ENCODE measurements at regions not wholly inside any gene's neighbourhood (a gene's known extent, or its start where the extent isn't known, plus 50 kb on each side); places are given as distances from the start of the nearest gene placed in this dataset.
"Not testable (repeated sequence)": the region's sequence is repeated elsewhere in the genome, so short reads cannot be mapped to it uniquely, and the experiment has no call there.

DNA sequence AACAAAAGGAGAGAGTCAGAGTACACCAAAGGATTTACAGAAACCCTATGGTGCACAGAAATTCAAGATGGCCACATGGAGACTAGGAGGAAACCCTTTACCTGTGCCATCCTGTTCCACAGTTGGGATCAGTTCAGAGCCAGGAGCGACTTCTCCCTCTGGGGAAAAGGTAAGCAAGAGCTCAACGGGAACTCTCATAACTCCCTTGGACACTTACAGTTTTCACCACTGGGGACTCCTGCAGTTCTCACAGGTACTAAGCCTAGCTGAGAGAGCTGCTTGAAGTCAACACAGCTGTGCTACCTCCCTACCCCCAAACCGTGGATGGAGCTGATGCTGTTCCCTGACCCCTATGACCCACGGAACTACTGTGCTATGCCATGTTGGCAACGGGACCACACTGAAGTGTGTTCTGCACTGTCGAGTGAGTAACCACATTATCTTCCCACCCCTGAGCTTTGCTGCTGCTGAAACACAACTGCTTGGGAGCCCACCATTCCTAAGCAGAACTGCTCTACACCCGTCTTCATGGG is 606.8 kb downstream of the GBE1 start:
- Mint-ChIP-seq H3K27ac (no peak overlapping the region), H3K27me3 (no peaks in the 10 kb centered on the region), H3K9me3 (peaks cover 25% of the 10 kb centered on the region), H3K4me1 (no peaks in the 10 kb centered on the region), H3K4me3 (no peak overlapping the region), H3K36me3 (no peaks in the 10 kb centered on the region)
- no peak for DNase-seq
- CTCF ChIA-PET: no interaction called here

DNA sequence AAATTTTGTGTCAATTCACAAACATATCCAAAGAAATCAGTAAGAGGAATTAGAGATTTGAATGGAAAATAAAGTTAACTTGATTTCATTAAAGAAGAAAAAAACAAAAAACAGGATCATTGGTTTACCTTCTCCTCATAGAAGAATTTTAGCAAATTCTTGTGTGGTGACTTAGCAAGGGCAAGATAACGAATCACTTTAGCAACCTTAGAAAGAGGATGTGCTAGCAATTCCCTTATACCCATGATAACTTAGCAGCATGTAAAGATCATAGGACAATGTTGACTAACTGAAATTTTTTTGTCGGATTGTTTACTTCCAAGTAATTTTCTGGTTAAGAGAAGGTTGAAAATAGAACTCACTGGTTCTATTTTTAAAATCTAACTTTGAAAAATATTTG is 609.3 kb downstream of the GBE1 start:
- peaks cover 18% of the 10 kb centered on the region for H3K9me3 Mint-ChIP-seq
- no peak overlapping the region for H3K4me3 Mint-ChIP-seq
- H3K27me3 Mint-ChIP-seq: no peaks in the 10 kb centered on the region
- CTCF ChIA-PET: no interaction called here
- no peak for DNase-seq
- H3K27ac Mint-ChIP-seq: no peak overlapping the region
- H3K36me3 Mint-ChIP-seq: no peaks in the 10 kb centered on the region
- no peaks in the 10 kb centered on the region for H3K4me1 Mint-ChIP-seq

DNA sequence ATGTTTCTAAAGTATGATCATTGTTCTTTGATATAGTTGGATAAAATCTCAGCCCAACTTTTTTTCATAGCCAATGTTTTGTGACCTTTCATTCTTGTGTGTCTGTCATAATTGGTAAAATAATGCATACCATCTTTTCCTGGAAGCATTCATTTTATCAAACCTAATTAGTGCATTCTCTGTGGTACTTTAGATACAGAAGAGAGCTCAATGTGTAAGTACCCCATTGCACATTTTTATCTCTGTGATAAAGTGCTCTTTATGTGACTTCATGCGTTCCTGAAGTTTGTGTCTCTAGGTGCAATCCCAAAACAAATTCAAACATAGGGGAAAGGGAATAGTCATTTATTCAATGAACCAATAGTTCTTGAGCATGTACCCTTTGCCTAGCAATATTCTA is 628.5 kb downstream of the GBE1 start:
- H3K9me3 Mint-ChIP-seq: peaks cover 9% of the 10 kb centered on the region
- H3K27me3 Mint-ChIP-seq: no peaks in the 10 kb centered on the region
- CTCF ChIA-PET: no interaction called here
- no peaks in the 10 kb centered on the region for H3K36me3 Mint-ChIP-seq
- H3K4me1 Mint-ChIP-seq: no peaks in the 10 kb centered on the region
- no peak overlapping the region for H3K4me3 Mint-ChIP-seq
- H3K27ac Mint-ChIP-seq: no peak overlapping the region
- DNase-seq: no peak

DNA sequence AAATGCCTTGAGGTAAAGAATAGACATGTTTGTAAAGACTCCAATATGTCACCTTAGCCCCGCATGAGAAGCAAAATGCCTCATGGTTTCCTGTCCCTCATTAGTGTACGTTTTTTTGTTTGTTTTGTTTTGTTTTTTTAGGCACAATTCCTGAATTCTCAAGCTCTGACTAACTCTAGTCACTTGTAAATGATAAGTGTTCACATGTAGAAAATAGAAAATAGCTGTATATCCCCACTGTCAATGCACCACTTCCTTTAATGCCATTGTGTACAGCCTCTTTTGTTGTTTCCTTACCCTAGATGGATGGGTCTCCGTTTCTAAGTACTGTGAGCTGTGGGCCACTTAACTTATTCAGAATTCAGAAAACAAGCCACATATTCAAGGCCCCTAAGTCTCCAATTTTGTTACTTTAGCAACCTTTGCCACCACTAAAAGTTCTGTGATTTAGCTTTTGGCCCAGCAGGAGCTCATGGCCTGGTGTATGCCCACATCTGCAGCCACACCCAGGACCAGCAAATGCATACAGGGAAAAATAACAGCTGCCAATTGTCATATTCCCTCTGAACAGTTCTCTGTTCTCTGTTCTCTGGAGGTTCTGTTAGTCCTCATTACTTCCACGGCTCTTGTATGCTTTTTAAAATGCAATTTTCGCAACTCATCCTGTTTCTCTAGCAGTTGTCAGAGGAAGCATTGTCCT is 655.5 kb downstream of the GBE1 start:
- no peaks in the 10 kb centered on the region for H3K4me1 Mint-ChIP-seq
- no peaks in the 10 kb centered on the region for H3K36me3 Mint-ChIP-seq
- no peak overlapping the region for H3K27ac Mint-ChIP-seq
- H3K9me3 Mint-ChIP-seq: peaks cover 8% of the 10 kb centered on the region
- DNase-seq: no peak
- CTCF ChIA-PET: no interaction called here
- no peaks in the 10 kb centered on the region for H3K27me3 Mint-ChIP-seq
- H3K4me3 Mint-ChIP-seq: no peak overlapping the region

DNA sequence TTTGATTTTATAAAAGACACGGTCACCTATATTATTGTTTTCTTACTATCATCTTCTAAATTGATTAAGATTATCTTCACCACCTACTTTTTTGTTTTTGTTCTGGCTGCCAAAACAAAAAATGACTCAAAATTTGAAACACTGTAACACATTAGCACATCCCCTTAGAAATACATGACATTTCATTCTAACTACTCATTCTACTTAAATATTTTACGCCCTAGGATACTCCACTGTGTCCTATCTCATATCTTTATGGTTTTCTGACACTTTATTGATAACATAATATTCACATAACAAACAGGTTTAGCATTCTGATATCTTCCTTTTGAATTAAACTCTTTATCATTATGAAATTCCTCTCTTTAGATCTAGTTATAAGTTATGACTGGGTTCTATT is 656.2 kb downstream of the GBE1 start:
- Mint-ChIP-seq H3K4me3 (no peak overlapping the region), H3K4me1 (no peaks in the 10 kb centered on the region), H3K27ac (no peak overlapping the region), H3K36me3 (no peaks in the 10 kb centered on the region), H3K27me3 (no peaks in the 10 kb centered on the region), H3K9me3 (peaks cover 8% of the 10 kb centered on the region)
- no peak for DNase-seq
- CTCF ChIA-PET: no interaction called here

DNA sequence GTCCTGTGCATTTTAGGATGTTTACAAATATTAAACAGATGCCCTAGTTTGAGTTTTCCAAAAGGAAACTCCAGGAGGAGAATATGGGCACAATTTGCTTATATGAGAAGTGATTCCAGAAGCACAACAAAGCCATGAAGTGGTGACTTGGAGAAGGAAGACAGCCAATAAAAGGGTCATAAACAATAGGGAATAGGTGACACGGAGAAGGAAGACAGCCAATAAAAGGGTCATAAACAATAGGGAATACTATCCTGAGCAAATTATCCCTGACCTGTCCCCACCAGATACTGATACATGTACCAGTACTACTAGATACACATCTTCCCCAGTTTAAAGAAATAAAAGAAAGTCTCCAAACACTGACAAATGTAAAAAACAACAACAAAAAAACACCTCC is 663.6 kb downstream of the GBE1 start:
- DNase-seq: no peak
- H3K27ac Mint-ChIP-seq: no peak overlapping the region
- CTCF ChIA-PET: no interaction called here
- H3K4me3 Mint-ChIP-seq: no peak overlapping the region
- H3K4me1 Mint-ChIP-seq: no peaks in the 10 kb centered on the region
- H3K36me3 Mint-ChIP-seq: no peaks in the 10 kb centered on the region
- H3K9me3 Mint-ChIP-seq: peaks cover 6% of the 10 kb centered on the region
- H3K27me3 Mint-ChIP-seq: no peaks in the 10 kb centered on the region

DNA sequence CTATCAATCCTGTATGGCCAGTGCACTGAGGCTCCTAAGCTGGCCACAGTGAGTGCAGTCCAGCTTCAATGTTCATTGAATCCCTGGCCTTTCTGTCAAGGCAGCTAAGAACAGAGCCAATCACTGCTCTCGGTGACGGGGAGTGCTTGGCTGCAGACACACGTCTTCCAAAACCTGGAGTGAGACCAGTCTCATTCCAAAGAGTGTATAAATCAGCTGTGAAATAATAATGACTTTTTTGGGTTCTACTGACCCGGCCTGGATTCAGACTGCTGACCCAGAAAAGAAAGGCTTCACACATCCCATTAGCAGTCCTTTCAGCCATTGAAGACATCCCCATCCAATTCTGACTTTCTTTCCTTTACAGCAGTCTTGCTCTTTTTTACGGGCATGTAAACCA is 665.5 kb downstream of the GBE1 start:
- no peak for DNase-seq
- Mint-ChIP-seq H3K4me3 (no peak overlapping the region), H3K4me1 (no peaks in the 10 kb centered on the region), H3K27ac (no peak overlapping the region), H3K36me3 (no peaks in the 10 kb centered on the region), H3K9me3 (peaks cover 4% of the 10 kb centered on the region), H3K27me3 (no peaks in the 10 kb centered on the region)
- CTCF ChIA-PET: no interaction called here

DNA sequence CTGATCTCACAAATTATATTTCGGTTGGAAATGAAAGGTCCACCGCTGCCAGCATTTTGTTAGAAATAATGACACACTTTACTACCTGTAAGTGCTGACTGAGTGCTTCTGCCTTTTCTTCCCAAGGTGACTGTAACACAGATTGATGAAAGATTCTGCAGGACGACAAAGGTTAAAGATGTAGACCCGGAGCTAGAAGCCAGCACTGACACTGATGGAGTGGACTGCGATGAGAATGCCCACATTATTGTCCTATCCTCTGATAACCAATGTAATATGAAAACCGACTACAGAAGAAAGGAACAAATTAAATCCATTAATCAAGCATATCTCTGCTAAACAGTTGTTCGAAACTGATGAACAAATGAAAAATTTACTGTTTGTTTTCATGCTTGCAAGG is 666.5 kb downstream of the GBE1 start:
- H3K27me3 Mint-ChIP-seq: no peaks in the 10 kb centered on the region
- H3K36me3 Mint-ChIP-seq: no peaks in the 10 kb centered on the region
- H3K4me1 Mint-ChIP-seq: no peaks in the 10 kb centered on the region
- H3K9me3 Mint-ChIP-seq: peaks cover 4% of the 10 kb centered on the region
- no peak for DNase-seq
- no peak overlapping the region for H3K27ac Mint-ChIP-seq
- H3K4me3 Mint-ChIP-seq: no peak overlapping the region
- CTCF ChIA-PET: no interaction called here

DNA sequence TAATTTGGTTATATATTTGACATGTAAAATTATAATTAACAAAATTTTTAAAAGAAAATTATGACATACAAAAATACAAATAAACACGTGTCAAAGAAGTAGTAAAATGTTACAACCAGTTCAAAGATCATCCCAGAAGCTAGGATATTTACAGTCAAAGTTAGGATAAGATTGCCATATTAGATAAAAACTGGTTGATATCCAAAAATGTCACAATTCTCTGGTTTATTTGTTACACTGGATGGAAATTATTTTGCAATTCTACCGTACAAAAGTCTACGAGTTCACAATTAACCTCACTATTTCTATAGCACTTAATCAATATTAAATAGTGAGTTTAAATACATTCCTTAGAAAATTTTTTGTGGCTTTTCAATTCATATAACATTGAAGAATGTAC is 673.8 kb downstream of the GBE1 start:
- no peaks in the 10 kb centered on the region for H3K27me3 Mint-ChIP-seq
- DNase-seq: no peak
- H3K36me3 Mint-ChIP-seq: no peaks in the 10 kb centered on the region
- H3K4me3 Mint-ChIP-seq: no peak overlapping the region
- no peaks in the 10 kb centered on the region for H3K9me3 Mint-ChIP-seq
- CTCF ChIA-PET: no interaction called here
- H3K4me1 Mint-ChIP-seq: no peaks in the 10 kb centered on the region
- H3K27ac Mint-ChIP-seq: no peak overlapping the region

DNA sequence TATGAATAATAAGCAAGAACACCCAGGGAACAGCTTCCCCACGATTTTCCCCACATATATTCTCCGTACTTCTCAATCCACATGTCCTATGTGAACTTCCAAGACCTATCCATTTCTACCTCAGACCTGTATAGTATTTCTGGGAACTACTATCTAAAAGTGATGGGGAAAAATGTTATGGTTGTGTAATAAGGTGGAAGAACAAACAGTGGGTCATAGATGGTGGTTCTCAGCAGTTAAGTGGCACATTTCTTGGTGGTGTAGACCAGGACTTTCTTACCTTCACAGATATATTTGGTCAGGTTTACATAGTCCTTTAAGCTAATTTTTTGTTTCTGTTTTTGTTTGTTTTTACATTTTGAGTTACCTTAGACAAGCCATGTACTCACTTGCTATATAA is 675.1 kb downstream of the GBE1 start:
- no peak for DNase-seq
- CTCF ChIA-PET: no interaction called here
- Mint-ChIP-seq H3K4me3 (no peak overlapping the region), H3K4me1 (no peaks in the 10 kb centered on the region), H3K27ac (no peak overlapping the region), H3K27me3 (no peaks in the 10 kb centered on the region), H3K9me3 (peaks cover 4% of the 10 kb centered on the region), H3K36me3 (no peaks in the 10 kb centered on the region)

DNA sequence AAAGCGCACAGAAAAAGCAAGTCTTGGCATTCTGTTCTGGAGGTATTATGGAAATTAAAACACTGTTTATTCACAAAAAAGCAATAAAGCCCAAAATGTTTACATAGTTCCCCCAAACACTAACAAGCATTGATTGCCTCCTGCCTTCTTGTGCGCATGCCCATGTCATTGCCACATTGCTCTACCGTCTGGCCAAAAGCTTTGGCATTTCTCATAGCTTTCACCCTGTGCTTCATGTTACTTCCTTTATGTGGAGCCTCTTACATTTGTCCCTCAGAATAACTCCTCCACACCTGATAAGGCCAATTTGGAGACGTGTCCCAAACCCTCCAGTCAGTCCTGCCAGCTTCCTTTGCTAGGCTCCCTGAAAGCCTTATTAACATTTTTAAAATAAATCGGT is 680.8 kb downstream of the GBE1 start:
- H3K27me3 Mint-ChIP-seq: no peaks in the 10 kb centered on the region
- H3K4me1 Mint-ChIP-seq: no peaks in the 10 kb centered on the region

DNA sequence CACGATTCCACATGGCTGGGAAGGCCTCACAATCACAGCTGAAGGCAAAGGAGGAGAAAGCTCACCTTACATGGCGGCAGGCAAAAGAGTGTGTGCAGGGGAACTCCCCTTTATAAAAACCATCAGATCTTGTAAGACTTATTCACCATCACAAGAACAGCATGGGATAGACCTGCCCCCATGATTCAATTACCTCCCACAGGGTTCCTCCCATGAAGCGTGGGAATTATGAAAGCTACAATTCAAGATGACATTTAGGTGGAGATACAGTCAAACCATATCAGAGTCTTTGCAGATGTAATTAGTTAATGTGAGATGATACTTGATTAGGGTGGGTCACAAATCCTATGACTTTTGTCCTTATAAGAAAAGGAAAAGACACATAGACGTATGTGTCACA is 688.9 kb downstream of the GBE1 start:
- Mint-ChIP-seq H3K27ac (no peak overlapping the region), H3K36me3 (no peaks in the 10 kb centered on the region), H3K27me3 (no peaks in the 10 kb centered on the region), H3K4me3 (no peak overlapping the region), H3K9me3 (peaks cover 2% of the 10 kb centered on the region), H3K4me1 (no peaks in the 10 kb centered on the region)
- DNase-seq: no peak
- CTCF ChIA-PET: no interaction called here

More for the DNA sequence above, 680.8 kb downstream of the GBE1 start:
- CTCF ChIA-PET: no interaction called here
- Mint-ChIP-seq H3K4me3 (no peak overlapping the region), H3K36me3 (no peaks in the 10 kb centered on the region), H3K27ac (no peak overlapping the region), H3K9me3 (peaks cover 10% of the 10 kb centered on the region)
- no peak for DNase-seq

DNA sequence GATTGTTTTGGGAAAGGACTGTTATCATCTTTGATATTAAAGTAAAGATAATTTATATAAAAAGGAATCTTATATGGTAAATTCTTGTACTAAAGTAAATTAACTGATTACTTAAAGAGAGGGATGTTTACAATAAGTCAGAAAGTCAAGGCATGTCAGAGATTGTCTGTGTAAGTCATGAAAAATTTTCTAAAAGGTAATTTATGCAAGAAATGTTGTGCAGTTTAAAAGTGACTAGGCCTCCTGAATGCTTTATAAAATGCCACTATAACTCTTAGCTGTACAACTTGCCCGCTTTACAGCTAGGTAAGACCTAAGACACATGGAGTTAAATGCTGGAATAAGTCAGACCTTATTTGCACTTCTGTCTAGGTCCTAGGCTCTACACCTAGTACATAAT is 692.9 kb downstream of the GBE1 start:
- Mint-ChIP-seq H3K36me3 (no peaks in the 10 kb centered on the region), H3K27ac (no peak overlapping the region), H3K27me3 (no peaks in the 10 kb centered on the region), H3K4me3 (no peak overlapping the region), H3K4me1 (no peaks in the 10 kb centered on the region), H3K9me3 (peaks cover 12% of the 10 kb centered on the region)
- CTCF ChIA-PET: no interaction called here
- no peak for DNase-seq

DNA sequence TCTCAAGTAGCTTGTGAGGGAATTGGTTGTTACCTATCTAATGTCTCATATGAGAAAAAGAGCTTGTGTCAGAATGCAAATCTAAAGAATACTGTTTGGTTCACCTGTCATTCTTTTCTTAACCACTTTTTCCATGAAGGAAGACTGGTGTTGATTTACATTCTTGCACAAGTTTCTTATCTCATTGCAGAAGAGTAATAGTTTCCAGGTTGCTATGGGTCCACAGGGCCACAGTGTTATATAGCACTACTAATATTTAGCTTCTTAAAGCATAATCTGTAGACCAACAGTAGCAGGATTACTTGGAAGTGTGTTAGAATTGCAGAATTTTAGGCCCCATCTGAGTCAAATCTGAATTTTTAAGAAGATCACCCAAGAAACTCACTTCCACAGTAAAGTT is 697.5 kb downstream of the GBE1 start:
- Mint-ChIP-seq H3K27me3 (no peaks in the 10 kb centered on the region), H3K27ac (no peak overlapping the region), H3K4me1 (no peaks in the 10 kb centered on the region), H3K9me3 (peaks cover 12% of the 10 kb centered on the region), H3K36me3 (no peaks in the 10 kb centered on the region), H3K4me3 (no peak overlapping the region)
- CTCF ChIA-PET: no interaction called here
- no peak for DNase-seq

DNA sequence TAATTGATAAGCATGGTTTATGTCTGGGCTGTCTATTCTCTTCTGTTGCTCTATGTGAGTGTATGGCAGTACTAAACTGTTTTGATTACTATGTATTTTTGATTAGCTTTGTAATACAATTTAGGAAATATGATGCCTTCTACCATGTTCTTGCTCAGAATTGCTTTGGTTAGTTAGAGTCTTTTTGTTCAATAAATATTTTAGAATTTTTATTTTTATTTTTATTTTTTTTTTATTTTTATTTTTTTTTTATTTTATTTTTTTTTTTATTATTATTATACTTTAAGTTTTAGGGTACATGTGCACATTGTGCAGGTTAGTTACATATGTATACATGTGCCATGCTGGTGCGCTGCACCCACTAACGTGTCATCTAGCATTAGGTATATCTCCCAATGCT is 710.3 kb downstream of the GBE1 start:
- H3K27me3 Mint-ChIP-seq: not testable (repeated sequence)

More for the DNA sequence above, 710.3 kb downstream of the GBE1 start:
- H3K36me3 Mint-ChIP-seq, H3K9me3 Mint-ChIP-seq, DNase-seq, H3K4me3 Mint-ChIP-seq, H3K27ac Mint-ChIP-seq, H3K4me1 Mint-ChIP-seq, CTCF ChIA-PET: not testable (repeated sequence)

Measured in activated naive CD4-positive, alpha-beta T cell treated with anti-CD3 and anti-CD28 coated beads, Interleukin-2, amount 10 ng/mL, durations not matched to agents 7 days and 5 days (primary cell).